ENCODE measurements at regions not wholly inside any gene's neighbourhood (a gene's known extent, or its start where the extent isn't known, plus 50 kb on each side); places are given as distances from the start of the nearest gene placed in this dataset.

- TF ChIP-seq VEZF1 (CRISPR knock-in tag; IDR thresholded peaks at IDR 0.05) (no peak), RBFOX2 (IDR thresholded peaks at IDR 0.05; ENCODE audit: low read depth, low read length) (no peak), ZNF644 (tag; IDR thresholded peaks at IDR 0.05; ENCODE audit: low read depth) (no peak)
Observed at GRCh38 chr19:30122431-30122830, 180.4 kb downstream of the URI1 start (continued).

- H3K4me3 ChIP-seq, result no peak overlapping the region
- ChIA-PET CTCF (ENCODE audit: low intra/inter-chr PET ratio) (no interaction called here), POLR2A (interaction anchor here (1.1 kb wide), 1 partner anchor 14 kb away, joined by 4 read pairs; no protein-coding TSS in a partner anchor)
- H3K4me2 ChIP-seq (ENCODE audit: insufficient read depth, low read length), result no peak overlapping the region
- WGBS (ENCODE audit: insufficient coverage, low coverage, missing lambda C conversion rate), result under 1% methylated on average over 14 of the region's 14 CpGs
- no peaks in the 10 kb centered on the region for H3K36me3 ChIP-seq (ENCODE audit: control insufficient read depth, insufficient read depth, low read length)
- DNase-seq (ENCODE audit: extremely low read depth in 1 of 4, low spot score in 3 of 4), result no peak
- in situ Hi-C loops (cut with MboI), result no loop called here
- H3K9me1 ChIP-seq (ENCODE audit: control insufficient read depth, insufficient read depth, low read length), result no peaks in the 10 kb centered on the region
- no peak for ATAC-seq
- H3K79me2 ChIP-seq (ENCODE audit: control insufficient read depth, insufficient read depth, low read length), result no peaks in the 10 kb centered on the region
- intact Hi-C loops (cut with micrococcal nuclease), result no loop called here
- TF ChIP-seq THAP7 (CRISPR knock-in tag; IDR thresholded peaks at IDR 0.05) (no peak), CEBPB (tag; IDR thresholded peaks at IDR 0.05) (no peak), GTF2F1 (IDR thresholded peaks at IDR 0.05; ENCODE audit: low read depth, low read length) (no peak), ZNF699 (CRISPR knock-in tag; IDR thresholded peaks at IDR 0.05; ENCODE audit: insufficient replicate concordance) (no peak), PTTG1 (tag; IDR thresholded peaks at IDR 0.05; ENCODE audit: low read depth) (no peak), TEAD2 (tag; IDR thresholded peaks at IDR 0.05) (no peak)
- no peaks in the 10 kb centered on the region for H3K9me3 ChIP-seq (replicated peaks; ENCODE audit: control insufficient read depth, insufficient read depth, low read depth, low read length)
- FAIRE-seq, result no peak
- BruUV-seq (replicated peaks), result no TSS peak
- H2AFZ ChIP-seq (ENCODE audit: low read depth, low read length), result no peak overlapping the region
- no peak overlapping the region for H3K27ac ChIP-seq (ENCODE audit: extremely low read depth, low read depth, low read length)
- no peaks in the 10 kb centered on the region; the same call in 1 of the 2 replicates for H4K20me1 ChIP-seq (replicated peaks; ENCODE audit: control insufficient read depth, insufficient read depth, low read length)
- H3K27me3 ChIP-seq (ENCODE audit: control insufficient read depth in 2 of 2, insufficient read depth in 2 of 2, low read length in 2 of 2), result peaks cover 10 to 48% of the 10 kb centered on the region in 2 experiments; a peak in 4 of 5 replicates
- no peaks in the 10 kb centered on the region; a peak in 1 of 5 replicates for H3K4me1 ChIP-seq (replicated peaks in 1 of 2; ENCODE audit: control insufficient read depth in 2 of 2, insufficient read depth in 2 of 2, low read length in 2 of 2)
- no peak overlapping the region for H3K9ac ChIP-seq (ENCODE audit: insufficient read depth in 1 of 2, low read depth in 2 of 2, low read length in 2 of 2)
Observed at GRCh38 chr19:30123119-30123518, 181.1 kb downstream of the URI1 start.

Data from K562 (cell line).